HL-60/S4 treated with retinoic acid at 250 ng/mL for 4 days and 3 days (cell line): ENCODE measurements at regions not wholly inside any gene's neighbourhood (a gene's known extent, or its start where the extent isn't known, plus 50 kb on each side); places are given as distances from the start of the nearest gene placed in this dataset.
"Not testable (repeated sequence)": the region's sequence is repeated elsewhere in the genome, so short reads cannot be mapped to it uniquely, and the experiment has no call there.

Experiments
- in situ Hi-C: fragments of 300-500 bp; cut with MboI; formaldehyde crosslinking; loops from 2 replicates; pipeline ENCODE4 v1.7.0; 2022; ENCODE audit warnings: low sequenced_read_pairs

DNA sequence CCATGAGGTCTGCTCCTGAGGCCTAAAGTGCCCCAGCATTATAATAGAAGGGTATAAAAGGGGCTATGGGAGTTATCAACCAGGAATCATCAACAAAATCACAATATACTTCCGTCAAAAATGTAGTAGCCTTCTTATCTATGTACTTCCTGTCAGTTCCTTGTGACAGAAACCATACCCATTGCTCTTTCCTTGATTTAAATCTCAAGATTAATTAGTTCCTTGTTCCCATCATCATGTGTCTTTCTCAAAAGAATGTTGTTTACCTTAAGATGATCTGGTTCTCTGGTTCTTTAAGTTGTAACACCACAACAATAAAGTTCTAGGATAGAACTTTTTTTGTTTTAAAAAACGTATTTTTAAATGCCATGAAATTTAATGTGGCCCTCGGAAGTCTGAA lies 833.3 kb downstream of the LTN1 start:
- in situ Hi-C loops, result no loop called here

DNA sequence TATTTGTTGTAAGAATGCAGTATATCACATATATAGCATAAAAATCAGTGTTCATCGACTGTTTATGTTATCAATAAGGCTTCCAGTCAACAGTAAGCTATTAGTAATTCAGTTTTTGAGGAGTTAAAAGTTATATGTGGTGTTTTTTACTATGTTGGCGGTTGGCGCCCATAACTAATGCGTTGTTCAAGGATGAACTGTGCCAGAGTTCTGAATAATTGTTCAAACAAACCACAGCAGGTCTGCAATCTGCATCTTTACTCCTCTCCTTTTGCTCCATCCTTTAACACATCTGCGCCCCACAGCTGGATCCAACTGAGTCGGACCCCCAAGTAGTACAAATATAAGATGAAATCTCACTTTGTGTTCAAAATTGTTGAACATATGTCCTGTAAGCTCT lies 836.1 kb downstream of the LTN1 start:
- in situ Hi-C loops, result no loop called here

DNA sequence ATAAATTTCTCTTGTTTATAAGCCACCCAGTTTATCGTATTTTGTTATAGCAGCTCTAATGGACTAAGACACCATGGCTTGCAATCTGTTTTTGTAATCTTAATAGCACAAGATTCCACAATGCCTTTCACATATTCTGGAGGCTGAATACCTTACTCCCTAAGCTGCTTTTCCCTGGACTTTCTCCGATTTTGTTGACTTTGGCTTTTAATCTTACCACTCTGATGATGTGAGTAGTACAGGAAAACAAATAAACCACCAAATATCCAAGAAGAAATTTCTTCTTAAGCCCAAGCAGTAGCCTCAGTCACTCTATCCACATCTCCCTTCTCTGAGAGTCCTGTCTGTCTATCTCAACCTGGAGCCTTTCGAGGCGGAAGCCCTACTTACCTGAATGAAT lies 838.6 kb downstream of the LTN1 start:
- in situ Hi-C loops, result no loop called here

DNA sequence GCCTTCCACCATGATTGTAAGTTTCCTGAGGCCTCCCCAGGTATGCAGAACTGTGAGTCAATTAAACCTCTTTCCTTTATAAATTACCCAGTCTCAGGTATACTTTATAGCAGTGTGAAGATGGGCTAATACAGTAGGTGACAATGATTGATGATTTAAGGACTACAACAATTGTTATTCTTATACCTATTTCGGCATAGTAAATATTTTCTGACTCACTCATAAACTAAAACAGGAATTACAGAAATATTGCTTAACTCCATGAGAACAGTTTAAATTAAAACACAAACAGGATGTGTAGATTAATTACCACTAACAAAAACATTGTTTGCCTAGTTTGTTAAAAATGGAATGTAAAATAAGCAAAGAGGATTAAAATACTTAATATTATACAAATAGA lies 839.9 kb downstream of the LTN1 start:
- in situ Hi-C loops, result no loop called here

DNA sequence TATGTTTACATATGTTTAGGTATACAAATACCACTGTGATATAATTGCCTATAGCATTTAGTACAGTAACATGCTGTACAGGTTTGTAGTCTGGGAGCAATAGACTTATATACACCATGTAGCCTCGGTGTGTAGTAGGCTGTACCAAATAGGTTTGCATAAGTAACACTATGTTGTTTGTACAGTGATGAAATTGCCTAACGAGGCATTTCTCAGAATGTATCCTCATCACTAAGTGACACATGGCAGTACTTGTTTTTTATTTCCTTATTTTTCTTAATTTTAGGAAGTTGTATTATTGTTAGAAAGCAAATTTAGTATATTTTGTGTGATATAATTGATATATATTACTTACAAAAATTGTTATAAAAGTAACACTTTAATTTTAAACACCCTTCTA lies 840.9 kb downstream of the LTN1 start:
- in situ Hi-C loops, result no loop called here

DNA sequence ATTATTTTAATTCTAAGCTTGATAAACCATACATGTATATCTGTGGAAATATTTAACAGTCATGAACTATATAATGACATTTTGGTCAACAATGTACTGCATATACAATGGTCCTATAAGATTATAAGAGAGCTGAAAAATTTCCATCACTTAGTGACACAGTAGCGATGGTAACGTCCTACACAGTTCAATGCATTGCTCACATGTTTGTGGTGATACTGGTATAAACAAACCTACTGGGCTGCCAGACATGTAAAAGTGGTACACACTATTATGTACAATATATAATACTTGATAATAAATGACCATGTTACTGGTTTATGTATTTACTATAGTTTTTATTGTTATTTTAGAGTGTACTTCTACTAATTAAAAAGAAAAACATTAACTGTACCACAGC lies 841.9 kb downstream of the LTN1 start:
- in situ Hi-C loops, result no loop called here

DNA sequence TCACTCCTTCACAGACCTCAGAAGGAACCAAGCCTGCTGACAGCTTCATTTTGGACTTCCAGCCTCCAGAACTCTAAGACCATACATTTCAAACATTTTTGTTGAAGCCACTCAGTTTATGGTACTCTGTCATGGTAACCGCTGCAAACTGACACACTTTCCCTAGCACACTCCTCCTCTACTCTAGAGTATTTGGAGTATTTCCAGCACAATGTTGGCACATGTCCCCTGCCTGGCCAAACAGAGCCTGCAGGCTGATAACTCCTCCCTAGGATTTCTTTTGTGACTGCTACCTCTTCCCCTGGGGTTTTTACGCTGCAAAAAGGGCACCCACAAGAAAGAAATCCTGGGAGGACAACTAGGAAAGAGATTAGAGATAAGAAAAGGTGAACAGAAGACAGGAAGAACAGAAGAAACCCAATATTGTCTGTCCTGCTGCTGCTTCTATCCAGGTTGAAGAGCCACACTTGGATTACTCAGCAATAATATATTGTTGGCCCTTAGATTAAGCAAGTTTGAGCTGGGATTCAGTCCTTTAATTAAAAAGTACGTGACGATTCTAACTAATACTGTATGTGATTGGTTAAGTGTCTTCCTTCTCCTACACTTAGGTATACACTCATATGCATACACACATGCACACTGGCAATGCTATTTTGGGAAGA lies 844.1 kb downstream of the LTN1 start:
- in situ Hi-C loops, result no loop called here

DNA sequence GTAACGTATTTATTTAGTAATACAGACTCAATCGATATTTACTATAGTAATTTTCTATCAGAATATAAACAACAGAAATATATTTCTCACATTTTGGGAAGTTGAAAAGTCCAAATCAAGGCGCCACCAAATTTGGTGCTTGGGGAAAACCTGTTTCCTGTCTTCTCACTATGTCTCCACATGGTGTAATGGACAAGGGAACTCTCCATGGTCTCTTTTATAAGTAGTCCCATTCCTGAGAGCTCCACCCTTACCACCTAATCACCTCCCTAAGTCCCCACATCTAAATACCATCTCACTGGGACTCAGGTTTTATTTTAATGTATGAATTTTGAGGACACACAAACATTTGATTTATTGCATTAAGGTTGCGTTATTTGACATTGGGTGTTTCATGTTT lies 848.0 kb downstream of the LTN1 start:
- in situ Hi-C loops, result no loop called here

DNA sequence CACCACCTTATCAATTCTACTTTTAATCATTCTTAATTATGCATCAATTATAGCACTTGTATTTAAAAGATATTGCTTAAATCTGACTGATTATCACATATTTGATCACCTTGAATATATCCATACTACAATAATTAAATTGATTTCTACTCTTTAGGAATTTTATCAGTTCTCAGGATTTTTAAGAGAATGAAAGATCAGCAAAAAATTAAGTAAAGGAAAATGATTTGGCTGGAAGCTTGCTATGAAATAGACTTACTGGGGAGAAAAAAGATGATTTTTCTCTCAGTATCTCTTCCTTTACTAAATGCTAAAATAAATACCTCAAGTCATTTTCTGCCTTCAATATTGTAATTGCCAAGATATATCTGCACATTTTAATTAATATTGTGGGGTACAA lies 848.6 kb downstream of the LTN1 start:
- in situ Hi-C loops, result no loop called here

DNA sequence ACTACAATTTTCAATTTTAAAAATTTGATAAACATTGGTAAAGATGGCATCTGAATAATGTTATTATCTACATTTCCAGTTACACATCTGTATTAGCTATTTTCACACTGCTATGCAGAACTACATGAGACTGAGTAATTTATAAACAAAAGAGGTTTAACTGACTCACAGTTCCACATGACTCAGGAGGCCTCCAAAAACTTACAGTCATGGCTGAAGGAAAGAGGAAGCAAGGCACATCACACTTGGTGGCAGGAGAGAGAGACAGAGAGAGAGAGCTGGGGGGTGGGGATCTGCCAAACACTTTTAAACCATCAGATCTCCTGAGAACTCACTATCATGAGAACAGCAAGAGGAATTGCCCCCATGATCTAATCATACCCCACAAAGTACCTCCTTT lies 850.0 kb downstream of the LTN1 start:
- in situ Hi-C loops, result no loop called here

DNA sequence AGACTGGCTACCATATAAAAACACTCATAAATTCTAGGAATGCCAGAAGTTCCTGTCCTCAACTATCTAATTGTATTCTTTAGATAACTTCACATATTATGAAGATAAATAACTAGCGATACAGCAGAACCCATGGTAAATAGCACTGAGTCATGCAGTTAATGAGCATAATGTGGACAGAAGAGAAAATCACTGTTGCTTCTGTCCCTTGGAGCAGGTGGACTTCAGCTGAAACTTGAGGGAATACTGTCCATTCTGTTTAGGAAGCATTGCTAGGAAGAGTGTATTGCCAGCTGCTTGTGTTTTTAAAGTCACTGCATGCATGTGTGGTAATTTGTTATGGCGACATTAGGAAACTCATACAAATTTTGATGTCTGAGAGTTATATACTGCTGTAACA lies 854.4 kb downstream of the LTN1 start:
- in situ Hi-C loops, result no loop called here

DNA sequence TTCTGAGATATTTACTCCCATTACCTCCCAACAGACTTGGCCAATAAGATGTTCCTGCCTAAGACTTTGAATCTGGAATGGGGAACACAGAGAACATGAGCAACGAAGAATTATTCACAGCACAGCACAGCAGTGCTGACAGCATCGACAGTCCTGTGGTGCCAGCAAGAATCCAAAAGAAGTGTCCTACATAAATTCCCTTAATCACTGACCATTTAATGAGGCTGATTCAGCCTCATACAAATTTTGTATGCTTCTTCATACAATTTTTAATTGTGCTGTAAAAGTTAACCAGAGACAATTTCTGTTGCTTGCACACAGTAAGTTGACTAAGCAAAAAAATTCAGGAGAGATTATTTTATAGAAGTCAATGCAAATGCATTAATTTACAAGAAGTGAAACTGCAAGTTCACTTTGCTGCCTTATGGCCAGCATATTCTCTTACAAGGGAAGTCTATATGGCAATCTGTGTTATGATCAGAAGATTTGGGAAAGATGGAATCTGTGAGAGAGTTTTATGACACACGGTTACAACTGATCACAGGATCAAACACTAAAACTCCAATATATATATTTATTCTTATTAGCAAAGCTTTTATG lies 855.9 kb downstream of the LTN1 start:
- in situ Hi-C loops, result no loop called here

DNA sequence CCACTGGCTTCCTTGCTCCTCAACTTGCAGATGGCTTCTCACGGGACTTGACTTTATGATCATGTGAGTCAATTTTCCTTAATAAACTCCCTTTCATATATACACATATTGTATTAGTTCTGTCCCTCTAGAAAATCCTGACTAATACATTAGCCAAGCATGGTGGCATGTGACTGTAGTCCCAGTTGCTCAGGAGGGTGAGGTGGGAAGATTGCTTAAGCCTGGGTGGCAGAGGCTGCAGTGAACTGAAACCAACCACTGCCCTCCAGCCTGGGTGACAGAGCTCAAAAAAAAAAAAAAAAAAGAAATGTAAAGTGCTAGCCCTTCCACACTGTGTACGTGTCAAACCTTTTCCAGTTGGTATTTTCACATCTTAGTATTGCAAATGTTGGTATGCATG lies 857.0 kb downstream of the LTN1 start:
- in situ Hi-C loops, result no loop called here

DNA sequence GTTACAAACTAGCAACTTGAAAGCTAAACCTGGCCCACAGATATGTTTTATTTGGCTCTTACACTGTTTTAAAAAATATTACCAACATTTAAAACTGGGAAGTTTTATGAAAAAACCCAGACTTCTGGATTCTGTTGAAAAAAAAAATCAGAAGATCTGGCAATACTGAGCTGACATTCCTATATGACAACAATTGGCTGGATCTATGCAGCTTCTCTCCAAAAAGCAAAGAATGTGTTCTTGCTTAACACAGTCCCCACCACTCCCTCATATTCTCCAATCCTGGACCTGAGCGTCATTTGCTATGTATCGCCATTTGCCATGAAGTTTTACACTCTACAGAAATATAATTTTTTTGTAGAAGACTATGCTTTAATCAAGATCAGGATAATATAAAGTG lies 859.6 kb downstream of the LTN1 start:
- in situ Hi-C loops, result no loop called here

DNA sequence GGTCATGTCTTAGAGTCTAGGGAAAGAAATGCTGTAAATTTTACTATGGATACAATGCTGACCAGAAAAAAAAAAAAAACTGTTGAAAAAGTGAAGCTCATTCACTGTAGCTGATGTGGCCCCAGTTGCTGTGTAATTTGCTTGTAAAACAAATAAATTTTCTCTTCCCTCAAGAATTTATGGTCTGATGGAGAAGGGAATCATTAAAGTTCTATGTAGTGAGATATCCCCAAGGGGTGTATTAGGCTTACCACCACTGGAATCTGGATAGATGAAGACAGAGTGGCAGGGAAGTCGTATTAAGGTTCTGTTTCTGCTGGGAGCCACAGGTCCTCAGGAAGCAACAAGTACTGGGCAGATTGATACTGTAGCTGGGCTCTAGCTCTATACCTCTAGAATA lies 860.0 kb downstream of the LTN1 start:
- in situ Hi-C loops, result no loop called here

DNA sequence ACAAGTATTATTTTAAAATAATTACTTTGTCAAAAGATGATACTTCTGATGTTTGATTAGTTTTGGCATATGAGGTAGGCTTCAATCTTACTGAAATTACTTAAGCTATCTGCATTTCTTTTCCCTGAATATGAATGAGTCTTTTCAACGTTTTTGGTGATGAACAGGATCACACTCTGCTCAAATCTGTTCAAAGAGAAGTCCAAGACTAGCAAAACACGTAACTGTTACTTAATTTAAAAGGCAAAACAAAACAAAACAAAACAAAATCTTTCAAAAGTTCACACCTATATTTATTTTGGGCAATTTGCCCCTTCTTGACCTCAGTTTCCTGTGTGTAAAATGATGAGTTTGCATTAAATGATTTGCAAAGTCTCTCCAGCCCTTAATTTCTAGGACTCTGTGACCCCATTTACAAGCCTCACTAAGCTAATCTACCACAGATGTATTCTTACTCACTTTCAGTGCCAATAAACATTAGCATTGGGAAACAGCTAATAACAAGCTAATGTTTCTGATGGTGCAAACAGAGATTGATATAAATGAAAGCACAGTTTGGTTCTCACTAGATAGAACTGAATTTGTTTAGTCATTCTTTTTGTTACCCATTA lies 865.4 kb downstream of the LTN1 start:
- in situ Hi-C loops, result no loop called here

DNA sequence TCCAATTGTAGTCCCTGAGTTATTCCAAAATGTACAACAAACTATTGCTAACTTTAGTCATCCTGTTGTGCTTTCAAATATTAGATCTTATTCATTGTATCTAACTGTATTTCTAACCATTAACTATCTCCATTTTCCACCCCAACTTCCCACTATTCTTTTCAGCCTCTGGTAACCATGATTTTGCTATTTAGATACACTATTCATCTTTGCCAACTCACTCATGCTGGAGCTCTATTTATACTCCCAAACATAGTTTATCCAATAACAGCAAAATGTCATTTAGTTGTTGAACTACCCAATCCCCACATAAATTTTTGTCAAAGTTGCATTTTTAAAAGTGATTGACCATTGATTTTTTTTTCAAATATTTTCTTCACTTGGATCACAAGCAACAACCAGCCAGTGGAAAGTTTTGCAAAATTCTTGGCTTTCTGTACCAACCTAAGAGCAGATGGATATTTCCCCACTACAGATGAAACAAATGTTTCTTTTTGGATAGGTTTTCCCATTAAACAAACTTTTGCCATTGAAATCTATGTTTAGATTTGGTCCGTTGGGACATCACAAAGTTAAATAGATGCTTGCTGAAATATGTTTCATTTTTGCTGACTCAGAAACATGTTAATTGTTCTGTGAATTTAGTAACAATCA lies 866.0 kb downstream of the LTN1 start:
- in situ Hi-C loops, result no loop called here

DNA sequence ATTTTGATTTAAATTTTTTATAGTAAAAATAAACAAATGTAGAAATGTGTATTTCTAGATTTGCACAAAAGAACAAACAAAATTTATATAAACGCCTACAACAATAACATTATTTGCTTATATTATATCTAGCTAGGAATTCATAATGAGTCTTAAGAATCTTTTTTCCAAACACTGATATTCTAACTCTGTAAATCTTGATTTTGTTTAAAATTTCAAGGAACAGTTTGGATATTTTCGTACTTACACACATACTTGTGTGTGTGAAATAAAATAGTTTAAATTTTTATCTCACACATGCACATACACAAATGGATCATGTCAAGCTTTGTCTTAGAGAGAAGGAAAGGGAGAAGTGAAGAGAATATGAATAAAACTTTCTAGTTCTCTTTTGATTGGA lies 868.1 kb downstream of the LTN1 start:
- in situ Hi-C loops, result no loop called here

DNA sequence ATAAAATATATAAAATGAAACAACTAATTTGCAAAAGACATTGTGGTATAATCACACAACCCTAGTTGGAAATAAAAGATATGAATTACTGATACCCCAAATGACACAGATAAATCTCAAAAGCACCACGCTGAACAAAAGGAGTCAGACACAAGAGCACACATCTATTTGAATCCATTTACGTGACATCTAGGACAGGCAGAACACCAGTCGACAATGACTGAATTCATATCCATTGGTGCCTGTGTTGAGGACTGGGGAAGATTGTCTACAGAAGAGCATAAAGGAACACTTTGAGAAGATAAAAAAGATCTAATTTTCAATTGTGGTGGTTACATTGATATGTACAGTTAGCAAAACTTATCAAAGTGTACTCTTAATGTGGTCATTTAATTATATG lies 874.1 kb downstream of the LTN1 start:
- in situ Hi-C loops, result no loop called here

DNA sequence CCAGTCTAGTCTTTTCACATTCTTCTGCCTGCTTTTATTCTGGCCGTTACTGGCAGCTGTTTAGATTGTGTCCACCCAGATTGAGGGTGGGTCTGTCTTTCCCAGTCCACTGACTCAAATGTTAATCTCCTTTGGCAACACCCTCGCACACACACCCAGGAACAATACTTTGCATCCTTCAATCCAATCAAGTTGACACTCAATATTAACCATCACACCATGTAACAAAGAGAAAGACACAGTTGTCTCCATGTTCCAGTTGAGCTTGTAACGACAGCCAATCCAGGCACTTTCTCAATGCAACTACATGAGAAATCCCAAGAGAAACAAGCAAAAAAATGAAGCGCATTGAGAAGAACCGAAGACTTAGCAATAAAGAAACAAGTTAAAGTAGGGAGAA lies 877.7 kb downstream of the LTN1 start:
- in situ Hi-C loops, result not testable (repeated sequence)

DNA sequence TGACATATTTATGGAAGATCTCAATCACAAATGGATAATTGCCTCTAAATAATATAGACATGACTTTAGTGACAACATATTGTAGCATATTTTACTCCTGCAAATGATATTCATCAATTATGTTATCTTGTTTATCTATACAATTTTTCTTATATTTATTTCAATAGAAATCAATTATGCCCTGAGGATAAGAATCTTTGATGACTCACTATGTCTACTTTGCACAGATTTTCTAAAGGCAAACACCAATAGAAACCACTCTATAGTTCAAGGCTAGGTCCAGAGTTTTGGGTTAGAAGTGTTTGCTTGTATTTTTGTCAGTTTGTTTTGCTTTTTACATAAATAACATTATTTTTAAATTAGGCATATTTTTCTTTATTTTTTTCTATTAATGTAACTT lies 879.0 kb downstream of the LTN1 start:
- in situ Hi-C loops, result no loop called here

DNA sequence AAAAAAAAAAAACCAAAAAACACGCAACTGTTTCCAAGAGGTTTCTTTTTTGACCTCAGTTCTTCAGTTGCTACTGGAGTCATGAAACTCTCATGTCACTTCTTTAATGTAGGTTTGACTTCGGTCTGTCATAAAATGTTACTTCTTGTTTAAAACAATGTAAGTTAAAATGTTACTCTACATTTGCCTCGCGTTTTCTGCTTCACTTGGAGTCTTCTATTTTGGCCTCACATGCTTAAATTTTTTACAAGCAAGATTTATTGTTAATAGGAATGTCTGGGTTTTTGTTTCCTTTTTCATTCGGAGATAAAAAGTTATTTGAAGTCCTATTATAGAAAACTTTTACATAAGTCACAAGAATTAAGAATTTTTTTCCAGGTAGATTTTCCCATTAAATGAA lies 880.2 kb downstream of the LTN1 start:
- in situ Hi-C loops, result no loop called here
